ENCODE measurements at regions not wholly inside any gene's neighbourhood (a gene's known extent, or its start where the extent isn't known, plus 50 kb on each side); places are given as distances from the start of the nearest gene placed in this dataset.
"Not testable (repeated sequence)": the region's sequence is repeated elsewhere in the genome, so short reads cannot be mapped to it uniquely, and the experiment has no call there.

- DNase-seq (ENCODE audit: low read depth): no peak
- no peak overlapping the region for H3K4me3 ChIP-seq (ENCODE audit: low read depth, low read length)
- no peak for TF ChIP-seq CTCF (conservative IDR thresholded peaks at IDR 0.05; ENCODE audit: low read depth, low read length)
These were observed 106.9 kb upstream of the RFX8 start for GRCh38 chr2:101581675-101582299.

- H3K4me3 ChIP-seq (ENCODE audit: low read depth, low read length): no peak overlapping the region
- DNase-seq (ENCODE audit: low read depth): no peak
- TF ChIP-seq CTCF (conservative IDR thresholded peaks at IDR 0.05; ENCODE audit: low read depth, low read length): no peak
These were observed 105.6 kb upstream of the RFX8 start for GRCh38 chr2:101580528-101580927.

- no peak for TF ChIP-seq CTCF (conservative IDR thresholded peaks at IDR 0.05; ENCODE audit: low read depth, low read length)
- no peak overlapping the region for H3K4me3 ChIP-seq (ENCODE audit: low read depth, low read length)
- no peak for DNase-seq (ENCODE audit: low read depth)
These were observed 103.8 kb upstream of the RFX8 start for GRCh38 chr2:101578671-101579070.

GRCh38 chr2:101578135-101578534, 103.2 kb upstream of the RFX8 start:
- DNase-seq (ENCODE audit: low read depth): not testable (repeated sequence)

GRCh38 chr2:101577173-101577572, 102.3 kb upstream of the RFX8 start:
- H3K4me3 ChIP-seq (ENCODE audit: low read depth, low read length): no peak overlapping the region
- no peak for TF ChIP-seq CTCF (conservative IDR thresholded peaks at IDR 0.05; ENCODE audit: low read depth, low read length)
- DNase-seq (ENCODE audit: low read depth): no peak

More at GRCh38 chr2:101578135-101578534, 103.2 kb upstream of the RFX8 start:
- not testable (repeated sequence) for H3K4me3 ChIP-seq (ENCODE audit: low read depth, low read length)

GRCh38 chr2:101574622-101575021, 99.7 kb upstream of the RFX8 start:
- H3K4me3 ChIP-seq (ENCODE audit: low read depth, low read length): no peak overlapping the region
- no peak for DNase-seq (ENCODE audit: low read depth)
- TF ChIP-seq CTCF (conservative IDR thresholded peaks at IDR 0.05; ENCODE audit: low read depth, low read length): no peak

- no peak for DNase-seq (ENCODE audit: low read depth)
- TF ChIP-seq CTCF (conservative IDR thresholded peaks at IDR 0.05; ENCODE audit: low read depth, low read length): no peak
- no peak overlapping the region for H3K4me3 ChIP-seq (ENCODE audit: low read depth, low read length)
These were observed 97.0 kb upstream of the RFX8 start for GRCh38 chr2:101571951-101572350.
